MM.1S (cell line): ENCODE measurements at regions not wholly inside any gene's neighbourhood (a gene's known extent, or its start where the extent isn't known, plus 50 kb on each side); places are given as distances from the start of the nearest gene placed in this dataset.

Experiments
- EZH2 ChIP-seq: fragments of 300-600 bp; sonication (generic); optimal IDR thresholded peaks from 2 replicates; pipeline ENCODE3; 2017; ENCODE audit warnings: low read depth, mild to moderate bottlenecking, antibody characterized with exemption, low read length, mixed read lengths
- EZH2phosphoT487 ChIP-seq: fragments of 300-600 bp; sonication (generic); IDR thresholded peaks from 2 replicates; pipeline ENCODE4 v1.6.1; 2018; ENCODE audit warnings: antibody characterized with exemption, low read length
- TF ChIP-seq, protein P1 (sequence below): fragments of 300-600 bp; sonication (generic); IDR thresholded peaks from 2 replicates; pipeline ENCODE4 v1.5.1; 2016; ENCODE audit warnings: antibody characterized with exemption, low read length, mixed read lengths

DNA sequence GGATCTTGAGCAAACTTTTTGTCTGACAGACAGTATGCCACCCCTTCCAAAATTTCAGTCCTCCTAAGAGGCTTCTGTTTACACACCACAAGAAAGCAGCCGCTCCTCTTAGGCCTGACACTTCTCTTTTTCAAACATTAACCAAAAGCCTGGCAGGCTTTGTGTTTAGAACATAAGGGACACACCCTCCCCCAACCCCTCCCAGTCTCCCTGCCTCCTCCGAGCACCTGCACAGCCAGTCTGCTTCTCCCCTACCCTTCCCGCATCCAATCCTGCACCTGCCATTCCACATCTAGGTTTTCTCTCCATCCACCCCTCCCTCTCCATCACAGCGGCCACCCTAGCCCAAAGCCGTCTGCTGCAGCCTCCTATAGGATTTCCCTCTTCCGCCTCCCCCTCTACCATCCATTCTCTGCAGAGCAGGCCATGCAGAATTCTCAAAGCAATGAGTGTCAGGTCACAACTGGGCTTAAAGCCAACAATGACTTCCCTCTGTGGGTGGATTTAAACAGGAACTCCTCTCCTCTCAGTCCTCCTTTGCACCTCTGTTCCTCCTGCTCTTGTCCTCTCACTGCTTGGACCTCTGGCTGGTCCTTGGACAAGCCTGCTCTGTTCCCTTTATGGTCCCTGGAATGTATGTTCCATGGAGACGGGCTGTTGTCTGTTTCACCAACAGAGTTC, 478.2 kb downstream of the NPHP4 start:
- TF ChIP-seq, protein P1, sequence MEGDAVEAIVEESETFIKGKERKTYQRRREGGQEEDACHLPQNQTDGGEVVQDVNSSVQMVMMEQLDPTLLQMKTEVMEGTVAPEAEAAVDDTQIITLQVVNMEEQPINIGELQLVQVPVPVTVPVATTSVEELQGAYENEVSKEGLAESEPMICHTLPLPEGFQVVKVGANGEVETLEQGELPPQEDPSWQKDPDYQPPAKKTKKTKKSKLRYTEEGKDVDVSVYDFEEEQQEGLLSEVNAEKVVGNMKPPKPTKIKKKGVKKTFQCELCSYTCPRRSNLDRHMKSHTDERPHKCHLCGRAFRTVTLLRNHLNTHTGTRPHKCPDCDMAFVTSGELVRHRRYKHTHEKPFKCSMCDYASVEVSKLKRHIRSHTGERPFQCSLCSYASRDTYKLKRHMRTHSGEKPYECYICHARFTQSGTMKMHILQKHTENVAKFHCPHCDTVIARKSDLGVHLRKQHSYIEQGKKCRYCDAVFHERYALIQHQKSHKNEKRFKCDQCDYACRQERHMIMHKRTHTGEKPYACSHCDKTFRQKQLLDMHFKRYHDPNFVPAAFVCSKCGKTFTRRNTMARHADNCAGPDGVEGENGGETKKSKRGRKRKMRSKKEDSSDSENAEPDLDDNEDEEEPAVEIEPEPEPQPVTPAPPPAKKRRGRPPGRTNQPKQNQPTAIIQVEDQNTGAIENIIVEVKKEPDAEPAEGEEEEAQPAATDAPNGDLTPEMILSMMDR: no peak
- TF ChIP-seq EZH2: no peak
- TF ChIP-seq EZH2phosphoT487: no peak
